Stimulated activated effector memory CD8-positive, alpha-beta T cell treated with anti-CD3 and anti-CD28 coated beads, Interleukin-12 subunit alpha, Interleukin-12 subunit beta, amount 100 ng/mL, for 72 hours (primary cell): ENCODE measurements at regions not wholly inside any gene's neighbourhood (a gene's known extent, or its start where the extent isn't known, plus 50 kb on each side); places are given as distances from the start of the nearest gene placed in this dataset.

Experiments
- ATAC-seq: fragments of 150-1000 bp; cut with Tn5 transposase; 2 replicates; pipeline ENCODE4 v1.10.0; 2021
- DNase-seq, 2 donors: peaks; one replicate each; pipeline ENCODE4 v3.0.0; 2021 to 2022; ENCODE audit warnings: low spot score in 2 of 2
- H3K27ac Mint-ChIP-seq: one replicate; pipeline ENCODE4 v1.8.0; 2022; ENCODE audit warnings: mild to moderate bottlenecking, mixed read lengths
- H3K36me3 Mint-ChIP-seq: one replicate; pipeline ENCODE4 v1.8.0; 2022; ENCODE audit warnings: mild to moderate bottlenecking, mixed read lengths
- H3K4me1 Mint-ChIP-seq: one replicate; pipeline ENCODE4 v1.8.0; 2022; ENCODE audit warnings: mixed read lengths
- H3K4me3 Mint-ChIP-seq: one replicate; pipeline ENCODE4 v1.8.0; 2022; ENCODE audit warnings: mild to moderate bottlenecking, mixed read lengths
- H3K9me3 Mint-ChIP-seq: one replicate; pipeline ENCODE4 v1.8.0; 2022; ENCODE audit warnings: mixed read lengths

DNA sequence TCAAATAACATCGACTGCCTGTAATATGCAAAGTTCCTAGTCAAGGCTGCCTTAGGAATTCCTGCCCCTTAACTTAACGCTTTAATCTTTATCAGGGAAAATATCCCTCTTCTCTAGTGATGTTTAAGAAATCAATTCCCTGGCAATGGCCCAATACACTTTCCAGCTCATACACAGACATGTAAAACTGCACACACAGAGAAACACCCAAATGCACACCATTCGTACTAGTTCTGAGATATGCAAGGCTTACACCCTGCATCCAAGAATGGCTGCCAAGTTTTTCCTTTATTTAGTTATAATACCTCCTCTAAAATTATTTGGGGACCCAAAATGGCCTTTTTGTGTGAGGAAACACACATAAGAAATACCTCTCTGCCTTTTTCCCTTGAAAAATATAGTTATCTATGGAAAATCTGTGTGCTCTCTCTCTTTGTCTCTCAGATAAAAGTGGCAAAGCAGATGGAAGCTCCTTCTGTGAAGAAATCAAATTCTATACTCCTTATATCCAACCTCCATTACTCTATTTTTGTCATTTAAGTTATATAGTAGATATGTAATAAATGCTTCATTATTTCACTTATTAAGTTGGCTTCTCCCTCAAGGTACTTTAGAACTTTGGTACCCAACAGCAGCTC is 120.0 kb upstream of the MDM1 start:
- Mint-ChIP-seq H3K36me3 (peaks cover 19% of the 10 kb centered on the region), H3K9me3 (peaks cover 6% of the 10 kb centered on the region), H3K4me1 (peaks cover 92% of the 10 kb centered on the region), H3K27ac (peak overlapping the region; percentile 95), H3K4me3 (peak overlapping the region; percentile 46)
- DNase-seq, result no peak
- no peak for ATAC-seq

GRCh38 chr12:68453278-68453677 is 121.1 kb upstream of the MDM1 start:
- ATAC-seq (no peak), DNase-seq (no peak)
- peak overlapping the region; percentile 95 for H3K27ac Mint-ChIP-seq
- peaks cover 15% of the 10 kb centered on the region for H3K36me3 Mint-ChIP-seq
- peaks cover 6% of the 10 kb centered on the region for H3K9me3 Mint-ChIP-seq
- H3K4me3 Mint-ChIP-seq, result peak overlapping the region; percentile 46
- peaks cover 83% of the 10 kb centered on the region for H3K4me1 Mint-ChIP-seq

- H3K36me3 Mint-ChIP-seq, result peaks cover 15% of the 10 kb centered on the region
- H3K9me3 Mint-ChIP-seq, result peaks cover 6% of the 10 kb centered on the region
- peaks cover 81% of the 10 kb centered on the region for H3K4me1 Mint-ChIP-seq
- H3K27ac Mint-ChIP-seq, result peak overlapping the region; percentile 95
- DNase-seq, result no peak
- peak overlapping the region; percentile 46 for H3K4me3 Mint-ChIP-seq
- ATAC-seq, result no peak
These were observed 121.7 kb upstream of the MDM1 start for GRCh38 chr12:68453876-68454275.

DNA sequence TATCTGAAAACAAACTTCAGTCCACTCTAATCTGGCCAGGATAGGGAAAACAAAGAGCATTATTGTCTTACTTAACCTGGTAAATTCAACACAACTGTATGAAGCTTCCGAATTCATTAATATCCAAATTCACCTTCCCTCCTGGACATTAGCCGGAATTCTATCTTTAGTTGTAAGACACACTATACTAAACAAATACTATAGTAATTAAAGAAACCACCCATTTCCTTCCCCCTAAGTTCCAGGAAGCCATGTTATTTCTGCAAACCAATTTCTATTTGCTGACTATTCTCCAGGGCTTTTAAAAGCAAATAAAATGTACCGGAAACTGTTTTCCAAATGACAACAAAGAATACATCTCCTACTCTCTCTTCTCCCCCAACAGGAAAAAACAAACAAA is 122.7 kb upstream of the MDM1 start:
- H3K36me3 Mint-ChIP-seq, result peaks cover 15% of the 10 kb centered on the region
- peaks cover 71% of the 10 kb centered on the region for H3K4me1 Mint-ChIP-seq
- peak overlapping the region; percentile 87 for H3K27ac Mint-ChIP-seq
- no peak for ATAC-seq
- peak overlapping the region; percentile 47 for H3K4me3 Mint-ChIP-seq
- DNase-seq, result no peak
- peaks cover 6% of the 10 kb centered on the region for H3K9me3 Mint-ChIP-seq

GRCh38 chr12:68455691-68456345 is 123.7 kb upstream of the MDM1 start:
- Mint-ChIP-seq H3K4me3 (peak overlapping the region; percentile 47), H3K36me3 (peaks cover 14% of the 10 kb centered on the region), H3K4me1 (peaks cover 63% of the 10 kb centered on the region), H3K27ac (peak overlapping the region; percentile 87), H3K9me3 (peaks cover 6% of the 10 kb centered on the region)
- no peak for DNase-seq
- no peak for ATAC-seq

DNA sequence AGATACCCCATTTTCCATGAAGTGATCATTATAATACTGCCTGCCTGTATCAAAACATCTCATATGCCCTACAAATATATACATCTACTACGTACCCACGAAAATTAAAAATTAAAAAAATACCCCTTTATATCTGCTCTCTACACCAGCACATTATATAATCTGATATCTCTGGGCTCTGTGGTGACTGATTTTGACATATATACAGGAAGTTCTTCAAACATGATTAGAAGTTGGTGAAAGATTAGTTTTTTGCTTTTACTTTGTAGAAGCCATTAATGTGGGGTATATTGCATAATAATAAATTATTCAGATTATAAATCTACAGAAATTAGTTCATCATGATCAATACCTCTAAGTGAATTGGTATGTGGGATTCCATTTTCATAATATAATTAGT is 126.7 kb upstream of the MDM1 start:
- no peak for ATAC-seq
- DNase-seq, result no peak
- no peaks in the 10 kb centered on the region for H3K36me3 Mint-ChIP-seq
- peaks cover 6% of the 10 kb centered on the region for H3K9me3 Mint-ChIP-seq
- H3K27ac Mint-ChIP-seq, result no peak overlapping the region
- H3K4me1 Mint-ChIP-seq, result peaks cover 47% of the 10 kb centered on the region
- no peak overlapping the region for H3K4me3 Mint-ChIP-seq

DNA sequence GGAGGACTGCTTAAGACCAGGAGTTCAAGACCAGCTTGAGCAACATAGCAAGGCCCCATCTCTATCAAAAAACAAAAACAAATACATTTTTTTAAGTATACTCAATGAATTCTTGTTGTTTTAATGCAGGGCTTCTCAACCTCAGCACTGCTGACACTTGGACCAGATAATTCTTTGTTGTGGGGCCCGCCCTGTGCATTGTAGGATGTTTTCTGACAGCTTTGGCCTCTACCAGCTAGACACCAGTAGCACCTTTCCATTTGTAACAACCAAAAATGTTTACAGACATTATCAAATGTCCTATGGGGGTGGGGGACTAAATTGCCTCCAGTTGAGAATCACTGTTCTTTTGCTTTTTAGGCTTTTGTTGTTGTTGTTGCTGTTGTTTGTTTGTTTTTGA is 128.1 kb upstream of the MDM1 start:
- Mint-ChIP-seq H3K27ac (no peak overlapping the region), H3K36me3 (no peaks in the 10 kb centered on the region), H3K9me3 (peaks cover 6% of the 10 kb centered on the region), H3K4me1 (peaks cover 37% of the 10 kb centered on the region), H3K4me3 (no peak overlapping the region)
- ATAC-seq (no peak), DNase-seq (no peak)

- no peaks in the 10 kb centered on the region for H3K36me3 Mint-ChIP-seq
- ATAC-seq (no peak), DNase-seq (no peak)
- peaks cover 24% of the 10 kb centered on the region for H3K4me1 Mint-ChIP-seq
- peak overlapping the region; percentile 91 for H3K27ac Mint-ChIP-seq
- H3K4me3 Mint-ChIP-seq, result peak overlapping the region; percentile 71
- H3K9me3 Mint-ChIP-seq, result no peaks in the 10 kb centered on the region
These were observed 129.5 kb upstream of the MDM1 start for GRCh38 chr12:68461645-68462044.

- Mint-ChIP-seq H3K9me3 (no peaks in the 10 kb centered on the region), H3K4me3 (peak overlapping the region; percentile 71), H3K4me1 (peaks cover 24% of the 10 kb centered on the region), H3K27ac (peak overlapping the region; percentile 91), H3K36me3 (no peaks in the 10 kb centered on the region)
- ATAC-seq (peak; percentile 57), DNase-seq (no peak)
These were observed 130.6 kb upstream of the MDM1 start for GRCh38 chr12:68462803-68463202.

DNA sequence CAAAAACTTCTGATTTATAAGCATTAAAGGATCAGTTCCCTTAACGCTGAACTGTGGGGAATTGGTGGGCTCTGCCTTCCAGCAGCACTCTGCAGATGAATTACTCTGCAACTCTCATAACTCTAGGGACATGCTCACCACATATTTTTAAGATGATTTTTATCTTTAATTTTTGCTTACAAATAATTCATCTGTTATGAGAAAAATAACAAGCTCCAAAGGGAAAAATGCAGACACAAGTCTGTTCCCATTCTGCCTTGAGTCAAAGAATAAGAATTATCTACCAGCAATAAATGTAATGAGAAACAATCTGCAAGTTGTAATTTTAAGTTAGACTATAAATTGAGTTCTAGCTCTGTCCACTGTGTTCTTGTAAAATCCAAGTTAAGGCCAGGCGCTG is 133.1 kb upstream of the MDM1 start:
- ATAC-seq (no peak), DNase-seq (no peak)
- Mint-ChIP-seq H3K36me3 (no peaks in the 10 kb centered on the region), H3K4me1 (peaks cover 28% of the 10 kb centered on the region), H3K27ac (no peak overlapping the region), H3K9me3 (no peaks in the 10 kb centered on the region), H3K4me3 (no peak overlapping the region)

- Mint-ChIP-seq H3K36me3 (no peaks in the 10 kb centered on the region), H3K4me1 (peaks cover 23% of the 10 kb centered on the region), H3K4me3 (no peak overlapping the region), H3K27ac (no peak overlapping the region), H3K9me3 (no peaks in the 10 kb centered on the region)
- DNase-seq (no peak), ATAC-seq (no peak)
These were observed 135.4 kb upstream of the MDM1 start for GRCh38 chr12:68467514-68467913.

DNA sequence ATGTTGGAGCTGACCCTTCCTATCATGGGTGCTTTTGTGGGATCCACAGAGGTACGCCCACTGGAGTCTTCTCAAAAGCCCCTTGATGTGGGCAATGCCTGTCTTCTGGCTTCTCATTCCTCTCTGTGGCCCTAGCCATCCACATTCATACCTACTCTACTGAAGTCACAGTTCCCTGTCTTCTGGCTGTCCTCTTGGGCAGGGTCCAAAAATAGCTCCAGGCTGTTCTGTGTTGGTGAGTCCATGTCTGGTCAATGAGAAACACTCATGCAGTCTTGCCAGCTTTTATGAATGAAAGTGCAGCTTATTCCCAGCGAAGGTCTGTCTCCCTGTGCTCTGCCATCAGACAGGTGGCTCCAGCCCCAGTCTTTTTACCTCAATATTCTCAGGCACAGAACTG is 135.9 kb upstream of the MDM1 start:
- no peaks in the 10 kb centered on the region for H3K36me3 Mint-ChIP-seq

DNA sequence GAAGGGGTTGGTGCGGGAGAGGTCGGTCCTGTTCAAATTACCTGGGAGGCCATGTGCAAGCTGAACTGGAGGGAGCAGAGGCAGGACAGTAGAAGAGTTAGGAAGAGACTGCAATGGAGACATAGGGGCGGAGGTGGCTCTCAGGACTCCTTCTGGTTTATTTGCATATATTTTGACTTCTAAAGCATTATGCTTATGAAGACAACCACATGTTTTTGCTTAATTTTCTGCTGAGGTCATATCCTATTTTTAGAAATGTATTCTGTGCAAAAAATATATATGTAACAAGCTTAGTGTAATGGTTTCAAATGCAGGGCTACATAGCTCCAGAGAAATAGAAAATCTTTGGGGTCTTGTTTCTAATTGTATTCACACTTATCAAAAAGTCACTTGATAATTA is 137.0 kb upstream of the MDM1 start:
- Mint-ChIP-seq H3K36me3 (no peaks in the 10 kb centered on the region), H3K4me1 (peaks cover 11% of the 10 kb centered on the region), H3K9me3 (no peaks in the 10 kb centered on the region), H3K4me3 (no peak overlapping the region), H3K27ac (no peak overlapping the region)
- no peak for DNase-seq
- no peak for ATAC-seq

More for the DNA sequence above, 135.9 kb upstream of the MDM1 start:
- DNase-seq (no peak), ATAC-seq (no peak)
- Mint-ChIP-seq H3K27ac (no peak overlapping the region), H3K4me1 (peaks cover 18% of the 10 kb centered on the region), H3K9me3 (no peaks in the 10 kb centered on the region), H3K4me3 (no peak overlapping the region)

GRCh38 chr12:68470664-68471328 is 138.6 kb upstream of the MDM1 start:
- Mint-ChIP-seq H3K4me3 (no peak overlapping the region), H3K36me3 (no peaks in the 10 kb centered on the region)
- no peak for ATAC-seq

DNA sequence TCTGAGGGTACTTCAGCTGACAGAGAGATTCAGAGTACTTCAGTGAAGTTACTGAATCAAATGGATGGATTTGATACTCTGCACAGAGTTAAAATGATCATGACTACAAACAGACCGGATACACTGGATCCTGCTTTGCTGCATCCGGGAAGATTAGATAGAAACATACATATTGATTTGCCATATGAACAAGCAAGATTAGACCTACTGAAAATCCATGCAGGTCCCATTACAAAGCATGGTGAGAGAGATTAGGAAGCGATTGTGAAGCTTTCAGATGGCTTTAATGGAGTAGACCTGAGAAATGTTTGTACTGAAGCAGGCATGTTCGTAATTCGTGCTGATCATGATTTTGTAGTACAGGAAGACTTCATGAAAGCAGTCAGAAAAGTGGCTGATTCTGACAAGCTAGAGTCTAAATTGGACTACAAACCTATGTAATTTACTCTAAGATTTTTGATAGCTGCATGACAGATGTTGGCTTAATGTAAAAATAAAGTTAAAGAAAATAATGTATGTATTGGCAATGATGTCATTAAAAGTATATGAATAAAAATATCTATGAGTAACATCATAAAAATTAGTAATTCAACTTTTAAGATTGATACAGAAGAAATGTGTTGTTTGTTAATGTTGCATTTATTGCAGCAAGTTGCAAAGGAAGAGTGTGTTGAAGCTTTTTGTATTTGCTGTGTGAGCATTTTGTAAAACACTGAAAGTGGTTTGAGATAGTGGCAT is 136.1 kb upstream of the RAP1B start:
- no peak overlapping the region for H3K27ac Mint-ChIP-seq
- DNase-seq, result no peak
- no peak for ATAC-seq
- H3K36me3 Mint-ChIP-seq, result no peaks in the 10 kb centered on the region
- H3K9me3 Mint-ChIP-seq, result no peaks in the 10 kb centered on the region
- H3K4me3 Mint-ChIP-seq, result no peak overlapping the region
- H3K4me1 Mint-ChIP-seq, result peaks cover 9% of the 10 kb centered on the region

More at GRCh38 chr12:68470664-68471328, 138.6 kb upstream of the MDM1 start:
- no peak for DNase-seq
- Mint-ChIP-seq H3K27ac (no peak overlapping the region), H3K9me3 (no peaks in the 10 kb centered on the region), H3K4me1 (peaks cover 9% of the 10 kb centered on the region)
